ENCODE measurements at regions not wholly inside any gene's neighbourhood (a gene's known extent, or its start where the extent isn't known, plus 50 kb on each side); places are given as distances from the start of the nearest gene placed in this dataset.

GRCh38 chr5:21209409-21209808, 1221.4 kb upstream of the CDH18 start:
- no peak for TF ChIP-seq ZNF768 (CRISPR knock-in tag; IDR thresholded peaks at IDR 0.05)
- no peak for TF ChIP-seq POLR2AphosphoS5 (IDR thresholded peaks at IDR 0.05; ENCODE audit: low read depth, low read length)
- no peak for TF ChIP-seq GATAD1 (CRISPR knock-in tag; IDR thresholded peaks at IDR 0.05)
- no peak for TF ChIP-seq SAFB2 (CRISPR knock-in tag; IDR thresholded peaks at IDR 0.05; ENCODE audit: borderline replicate concordance, low read depth)
- TF ChIP-seq CTCF (CRISPR knock-in tag; IDR thresholded peaks at IDR 0.05) = no peak
- TF ChIP-seq THAP11 (CRISPR knock-in tag; IDR thresholded peaks at IDR 0.05) = no peak
- TF ChIP-seq BCL6 (CRISPR knock-in tag; IDR thresholded peaks at IDR 0.05) = no peak
- TF ChIP-seq HNRNPK (IDR thresholded peaks at IDR 0.05; ENCODE audit: low read depth, low read length, poor library complexity, severe bottlenecking) = no peak
- no peak for TF ChIP-seq SIN3B (IDR thresholded peaks at IDR 0.05; ENCODE audit: low read length)
